Activated naive CD4-positive, alpha-beta T cell treated with anti-CD3 and anti-CD28 coated beads, Interleukin-2, amount 10 ng/mL, durations not matched to agents 7 days and 5 days (primary cell): ENCODE measurements at regions not wholly inside any gene's neighbourhood (a gene's known extent, or its start where the extent isn't known, plus 50 kb on each side); places are given as distances from the start of the nearest gene placed in this dataset.

ENCODE experiments used
- CTCF ChIA-PET: fragments of 350-600 bp; sonication (Branson Sonifier 250); formaldehyde crosslinking; loops from one replicate; lab custom pipeline; 2021; ENCODE audit warnings: antibody characterized with exemption; lab: Charles Lee
- DNase-seq: peaks from one replicate; pipeline ENCODE4 v3.0.0-alpha.2; 2020
- H3K27ac Mint-ChIP-seq: one replicate; pipeline ENCODE4 v1.8.0; 2021; ENCODE audit warnings: mild to moderate bottlenecking, moderate library complexity, mixed read lengths
- H3K27me3 Mint-ChIP-seq: one replicate; pipeline ENCODE4 v1.8.0; 2021; ENCODE audit warnings: mild to moderate bottlenecking, mixed read lengths
- H3K36me3 Mint-ChIP-seq: one replicate; pipeline ENCODE4 v1.8.0; 2021; ENCODE audit warnings: mixed read lengths
- H3K4me1 Mint-ChIP-seq: one replicate; pipeline ENCODE4 v1.8.0; 2021; ENCODE audit warnings: mixed read lengths
- H3K4me3 Mint-ChIP-seq: one replicate; pipeline ENCODE4 v1.8.0; 2021; ENCODE audit warnings: mild to moderate bottlenecking, moderate library complexity, mixed read lengths
- H3K9me3 Mint-ChIP-seq: one replicate; pipeline ENCODE4 v1.8.0; 2021; ENCODE audit warnings: mixed read lengths

GRCh38 chr4:129929984-129930383, 834.0 kb downstream of the C4orf33 start:
- no peak for DNase-seq
- no peak overlapping the region for H3K4me3 Mint-ChIP-seq
- CTCF ChIA-PET: no interaction called here
- H3K36me3 Mint-ChIP-seq: no peaks in the 10 kb centered on the region
- no peaks in the 10 kb centered on the region for H3K27me3 Mint-ChIP-seq
- no peak overlapping the region for H3K27ac Mint-ChIP-seq
- no peaks in the 10 kb centered on the region for H3K4me1 Mint-ChIP-seq
- no peaks in the 10 kb centered on the region for H3K9me3 Mint-ChIP-seq

GRCh38 chr4:129950217-129950616, 854.3 kb downstream of the C4orf33 start:
- no peak overlapping the region for H3K27ac Mint-ChIP-seq
- no peaks in the 10 kb centered on the region for H3K4me1 Mint-ChIP-seq
- no peaks in the 10 kb centered on the region for H3K36me3 Mint-ChIP-seq
- H3K4me3 Mint-ChIP-seq: no peak overlapping the region
- CTCF ChIA-PET: no interaction called here
- no peaks in the 10 kb centered on the region for H3K27me3 Mint-ChIP-seq
- H3K9me3 Mint-ChIP-seq: peaks cover 1% of the 10 kb centered on the region
- no peak for DNase-seq

- CTCF ChIA-PET: interaction anchor here (0.8 kb wide), 1 partner anchor 22 kb away, joined by 3 read pairs; no protein-coding TSS in a partner anchor
- H3K4me1 Mint-ChIP-seq: no peaks in the 10 kb centered on the region
- no peaks in the 10 kb centered on the region for H3K36me3 Mint-ChIP-seq
- H3K27me3 Mint-ChIP-seq: no peaks in the 10 kb centered on the region
- no peak overlapping the region for H3K4me3 Mint-ChIP-seq
- DNase-seq: no peak
- H3K27ac Mint-ChIP-seq: no peak overlapping the region
- H3K9me3 Mint-ChIP-seq: peaks cover 3% of the 10 kb centered on the region
These were observed 870.2 kb downstream of the C4orf33 start for GRCh38 chr4:129966175-129966574.

- Mint-ChIP-seq H3K36me3 (no peaks in the 10 kb centered on the region), H3K27ac (no peak overlapping the region), H3K4me3 (no peak overlapping the region), H3K4me1 (no peaks in the 10 kb centered on the region), H3K9me3 (peaks cover 3% of the 10 kb centered on the region), H3K27me3 (no peaks in the 10 kb centered on the region)
- no peak for DNase-seq
- CTCF ChIA-PET: no interaction called here
These were observed 872.4 kb downstream of the C4orf33 start for GRCh38 chr4:129968366-129968765.

- no peak overlapping the region for H3K27ac Mint-ChIP-seq
- H3K4me3 Mint-ChIP-seq: no peak overlapping the region
- no peaks in the 10 kb centered on the region for H3K27me3 Mint-ChIP-seq
- no peaks in the 10 kb centered on the region for H3K36me3 Mint-ChIP-seq
- CTCF ChIA-PET: no interaction called here
- no peaks in the 10 kb centered on the region for H3K4me1 Mint-ChIP-seq
- H3K9me3 Mint-ChIP-seq: peaks cover 3% of the 10 kb centered on the region
- DNase-seq: no peak
These were observed 872.8 kb downstream of the C4orf33 start for GRCh38 chr4:129968778-129969177.

- H3K27me3 Mint-ChIP-seq: no peaks in the 10 kb centered on the region
- no peaks in the 10 kb centered on the region for H3K4me1 Mint-ChIP-seq
- CTCF ChIA-PET: no interaction called here
- H3K4me3 Mint-ChIP-seq: no peak overlapping the region
- H3K27ac Mint-ChIP-seq: no peak overlapping the region
- peaks cover 3% of the 10 kb centered on the region for H3K9me3 Mint-ChIP-seq
- DNase-seq: no peak
- no peaks in the 10 kb centered on the region for H3K36me3 Mint-ChIP-seq
These were observed 874.8 kb downstream of the C4orf33 start for GRCh38 chr4:129970801-129971200.

GRCh38 chr4:129971419-129971818, 875.5 kb downstream of the C4orf33 start:
- Mint-ChIP-seq H3K27ac (no peak overlapping the region), H3K4me3 (no peak overlapping the region), H3K4me1 (no peaks in the 10 kb centered on the region), H3K27me3 (no peaks in the 10 kb centered on the region), H3K9me3 (peaks cover 3% of the 10 kb centered on the region), H3K36me3 (no peaks in the 10 kb centered on the region)
- CTCF ChIA-PET: no interaction called here
- no peak for DNase-seq

GRCh38 chr4:129972257-129972656, 876.3 kb downstream of the C4orf33 start:
- H3K9me3 Mint-ChIP-seq: no peaks in the 10 kb centered on the region
- no peaks in the 10 kb centered on the region for H3K27me3 Mint-ChIP-seq
- CTCF ChIA-PET: no interaction called here
- no peaks in the 10 kb centered on the region for H3K36me3 Mint-ChIP-seq
- no peaks in the 10 kb centered on the region for H3K4me1 Mint-ChIP-seq
- no peak overlapping the region for H3K27ac Mint-ChIP-seq
- H3K4me3 Mint-ChIP-seq: no peak overlapping the region
- DNase-seq: no peak

GRCh38 chr4:129974730-129975129, 878.8 kb downstream of the C4orf33 start:
- CTCF ChIA-PET: no interaction called here
- no peaks in the 10 kb centered on the region for H3K9me3 Mint-ChIP-seq
- no peak overlapping the region for H3K27ac Mint-ChIP-seq
- H3K36me3 Mint-ChIP-seq: no peaks in the 10 kb centered on the region
- DNase-seq: no peak
- no peaks in the 10 kb centered on the region for H3K4me1 Mint-ChIP-seq
- no peak overlapping the region for H3K4me3 Mint-ChIP-seq
- no peaks in the 10 kb centered on the region for H3K27me3 Mint-ChIP-seq

GRCh38 chr4:129978315-129978714, 882.4 kb downstream of the C4orf33 start:
- no peaks in the 10 kb centered on the region for H3K9me3 Mint-ChIP-seq
- CTCF ChIA-PET: no interaction called here
- H3K27ac Mint-ChIP-seq: no peak overlapping the region
- H3K4me3 Mint-ChIP-seq: no peak overlapping the region
- DNase-seq: no peak
- H3K4me1 Mint-ChIP-seq: no peaks in the 10 kb centered on the region
- H3K27me3 Mint-ChIP-seq: no peaks in the 10 kb centered on the region
- H3K36me3 Mint-ChIP-seq: no peaks in the 10 kb centered on the region

- Mint-ChIP-seq H3K9me3 (no peaks in the 10 kb centered on the region), H3K4me3 (no peak overlapping the region), H3K27me3 (no peaks in the 10 kb centered on the region), H3K36me3 (no peaks in the 10 kb centered on the region), H3K27ac (no peak overlapping the region), H3K4me1 (no peaks in the 10 kb centered on the region)
- CTCF ChIA-PET: no interaction called here
- DNase-seq: no peak
These were observed 893.0 kb downstream of the C4orf33 start for GRCh38 chr4:129988957-129989356.

GRCh38 chr4:129994715-129995114, 898.8 kb downstream of the C4orf33 start:
- Mint-ChIP-seq H3K9me3 (peaks cover 2% of the 10 kb centered on the region), H3K27ac (no peak overlapping the region), H3K27me3 (no peaks in the 10 kb centered on the region), H3K36me3 (no peaks in the 10 kb centered on the region), H3K4me3 (no peak overlapping the region), H3K4me1 (no peaks in the 10 kb centered on the region)
- CTCF ChIA-PET: no interaction called here
- DNase-seq: no peak

- no peaks in the 10 kb centered on the region for H3K27me3 Mint-ChIP-seq
- no peaks in the 10 kb centered on the region for H3K4me1 Mint-ChIP-seq
- peaks cover 2% of the 10 kb centered on the region for H3K9me3 Mint-ChIP-seq
- no peaks in the 10 kb centered on the region for H3K36me3 Mint-ChIP-seq
- H3K4me3 Mint-ChIP-seq: no peak overlapping the region
- DNase-seq: no peak
- H3K27ac Mint-ChIP-seq: no peak overlapping the region
- CTCF ChIA-PET: no interaction called here
These were observed 902.6 kb downstream of the C4orf33 start for GRCh38 chr4:129998436-129999150.

- Mint-ChIP-seq H3K27me3 (no peaks in the 10 kb centered on the region), H3K4me3 (no peak overlapping the region), H3K4me1 (no peaks in the 10 kb centered on the region), H3K36me3 (no peaks in the 10 kb centered on the region), H3K27ac (no peak overlapping the region), H3K9me3 (peaks cover 2% of the 10 kb centered on the region)
- DNase-seq: no peak
- CTCF ChIA-PET: no interaction called here
These were observed 903.2 kb downstream of the C4orf33 start for GRCh38 chr4:129999156-129999555.

- no peaks in the 10 kb centered on the region for H3K27me3 Mint-ChIP-seq
- no peak overlapping the region for H3K27ac Mint-ChIP-seq
- H3K4me1 Mint-ChIP-seq: no peaks in the 10 kb centered on the region
- no peak overlapping the region for H3K4me3 Mint-ChIP-seq
- DNase-seq: no peak
- CTCF ChIA-PET: no interaction called here
- H3K9me3 Mint-ChIP-seq: no peaks in the 10 kb centered on the region
- no peaks in the 10 kb centered on the region for H3K36me3 Mint-ChIP-seq
These were observed 912.5 kb downstream of the C4orf33 start for GRCh38 chr4:130008461-130008860.
